A549 (cell line): ENCODE measurements at regions not wholly inside any gene's neighbourhood (a gene's known extent, or its start where the extent isn't known, plus 50 kb on each side); places are given as distances from the start of the nearest gene placed in this dataset.

Experiments
- ATAC-seq, 2 experiments: fragments of 200-7000 bp in 1 of 2; fragments of >200 bp in 1 of 2; cut with Nextera tagmentation in 1 of 2; cut with Tn5 transposase in 1 of 2; 3 replicates each; pipeline versions ENCODE4 v1.8.0 to v1.9.1; 2018 to 2020; ENCODE audit warnings: mild to moderate bottlenecking in 1 of 2, moderate library complexity in 1 of 2
- CTCF ChIA-PET: fragments of 300-600 bp; sonication (Branson Sonifier 250); formaldehyde crosslinking; extraction: SDS; loops from one replicate; lab custom pipeline; 2021; ENCODE audit warnings: antibody characterized with exemption, inconsistent platforms; lab: Yijun Ruan, JAX
- POLR2A ChIA-PET: fragments of 350-600 bp; formaldehyde crosslinking; extraction: SDS; loops from one replicate; lab custom pipeline; 2021; ENCODE audit warnings: antibody characterized with exemption, inconsistent platforms; lab: Yijun Ruan, JAX
- DNase-seq, 2 experiments: peaks; one replicate each; pipeline versions ENCODE4 v3.0.0 to v3.0.0-alpha.2; 2011 to 2016; ENCODE audit warnings: low read depth in 1 of 2, low spot score in 1 of 2
- FAIRE-seq: peaks from 2 replicates; lab custom pipeline; 2011; peaks lifted over from hg19 to GRCh38; lab: Jason Lieb, UNC
- H3K27ac ChIP-seq, 2 experiments: fragments of >200 bp; sonication (Bioruptor Twin); formaldehyde crosslinking; 3 replicates each; pipeline ENCODE4 v1.5.1; 2016 to 2017
- H3K4me1 ChIP-seq: fragments of >200 bp; sonication (Bioruptor Twin); formaldehyde crosslinking; 3 replicates; pipeline ENCODE4 v1.6.1; 2016
- H3K4me2 ChIP-seq: fragments of >200 bp; sonication (Bioruptor Twin); formaldehyde crosslinking; 3 replicates; pipeline ENCODE4 v1.6.1; 2016
- H3K4me3 ChIP-seq: fragments of >200 bp; sonication (Bioruptor Twin); formaldehyde crosslinking; 3 replicates; pipeline ENCODE4 v1.5.1; 2016
- H3K9me3 ChIP-seq: fragments of >200 bp; sonication (Bioruptor Twin); formaldehyde crosslinking; 3 replicates; pipeline ENCODE4 v1.6.1; 2016
- BHLHE40 ChIP-seq: IDR thresholded peaks from 2 replicates; pipeline ENCODE4 v1.6.1; 2012; ENCODE audit warnings: low read depth, low read length, inconsistent platforms
- CEBPB ChIP-seq, 2 experiments: fragments of >200 bp in 1 of 2; sonication (Bioruptor Twin) in 1 of 2; formaldehyde crosslinking in 1 of 2; IDR thresholded peaks; 2 replicates each; pipeline ENCODE4 v1.6.1; 2012 to 2016
- CHD2 ChIP-seq: fragments of 150-350 bp; IDR thresholded peaks from 2 replicates; pipeline ENCODE4 v1.6.1; 2014; ENCODE audit warnings: low read length; ENCODE audit not compliant: partially characterized antibody
- CHD4 ChIP-seq: fragments of 200-600 bp; sonication (generic); IDR thresholded peaks from 2 replicates; pipeline ENCODE4 v1.6.1; 2016; ENCODE audit warnings: antibody characterized with exemption, mild to moderate bottlenecking, borderline replicate concordance
- FOXS1 ChIP-seq: fragments of 250-450 bp; sonication (Bioruptor Pico); IDR thresholded peaks from 2 replicates; pipeline ENCODE4 v1.5.0; 2020; ENCODE audit warnings: mild to moderate bottlenecking, moderate library complexity
- HES2 ChIP-seq: fragments of >200 bp; sonication (Bioruptor Twin); formaldehyde crosslinking; IDR thresholded peaks from 2 replicates; pipeline ENCODE4 v1.6.1; 2016
- HEYL ChIP-seq: fragments of 250-450 bp; sonication (Bioruptor Pico); IDR thresholded peaks from 2 replicates; pipeline ENCODE4 v1.8.0; 2021; ENCODE audit warnings: mild to moderate bottlenecking, moderate library complexity
- HOXB5 ChIP-seq: fragments of 250-450 bp; sonication (Bioruptor Pico); IDR thresholded peaks from 2 replicates; pipeline ENCODE4 v1.5.0; 2020; ENCODE audit warnings: mild to moderate bottlenecking, moderate library complexity
- MAFK ChIP-seq: fragments of 450-650 bp; IDR thresholded peaks from 2 replicates; pipeline ENCODE4 v1.6.1; 2014; ENCODE audit not compliant: partially characterized antibody
- MAZ ChIP-seq: fragments of 150-350 bp; IDR thresholded peaks from 2 replicates; pipeline ENCODE4 v1.6.1; 2014; ENCODE audit warnings: antibody characterized with exemption, low read depth, low read length, borderline replicate concordance
- MYC ChIP-seq: IDR thresholded peaks from 2 replicates; pipeline ENCODE4 v1.6.1; 2012; ENCODE audit warnings: mild to moderate bottlenecking, inconsistent platforms, low read length, improper control_type of control experiment, borderline replicate concordance
- NFE2L2 ChIP-seq: fragments of 150-350 bp; conservative IDR thresholded peaks from 2 replicates; pipeline ENCODE4 v1.6.1; 2014; ENCODE audit warnings: low read length
- NPAS2 ChIP-seq: fragments of 250-450 bp; sonication (Bioruptor Pico); IDR thresholded peaks from 2 replicates; pipeline ENCODE4 v1.8.0; 2022; ENCODE audit warnings: mild to moderate bottlenecking, moderate library complexity, borderline replicate concordance
- NR3C1 ChIP-seq: fragments of >200 bp; sonication (Bioruptor Twin); formaldehyde crosslinking; IDR thresholded peaks from 3 replicates; pipeline ENCODE4 v1.6.1; 2017
- PHF8 ChIP-seq: fragments of 200-600 bp; sonication (generic); IDR thresholded peaks from 2 replicates; pipeline ENCODE4 v1.6.1; 2016; ENCODE audit warnings: low read depth, mild to moderate bottlenecking, antibody characterized with exemption, moderate library complexity, borderline replicate concordance
- RARB ChIP-seq: fragments of 250-450 bp; sonication (Bioruptor Pico); IDR thresholded peaks from 2 replicates; pipeline ENCODE4 v1.8.0; 2021; ENCODE audit warnings: mild to moderate bottlenecking, moderate library complexity
- RCOR1 ChIP-seq: fragments of 150-350 bp; IDR thresholded peaks from 2 replicates; pipeline ENCODE4 v1.6.1; 2014; ENCODE audit warnings: antibody characterized with exemption, low read length, low read depth
- RFX5 ChIP-seq: fragments of 450-650 bp; IDR thresholded peaks from 2 replicates; pipeline ENCODE4 v1.7.1; 2014; ENCODE audit warnings: antibody characterized with exemption, mild to moderate bottlenecking, moderate library complexity
- SMC3 ChIP-seq: fragments of >200 bp; sonication (Bioruptor Twin); formaldehyde crosslinking; IDR thresholded peaks from 3 replicates; pipeline ENCODE4 v1.6.1; 2018; ENCODE audit warnings: inconsistent platforms
- SREBF2 ChIP-seq: fragments of 450-650 bp; IDR thresholded peaks from 2 replicates; pipeline ENCODE4 v1.6.1; 2014; ENCODE audit warnings: mild to moderate bottlenecking, moderate library complexity
- TP53 ChIP-seq: fragments of 250-450 bp; sonication (Bioruptor Pico); IDR thresholded peaks from 2 replicates; pipeline ENCODE4 v1.5.0; 2021; ENCODE audit warnings: mild to moderate bottlenecking, moderate library complexity
- USF2 ChIP-seq: fragments of 450-650 bp; IDR thresholded peaks from 2 replicates; pipeline ENCODE4 v1.6.1; 2014; ENCODE audit warnings: antibody characterized with exemption
- ZSCAN20 ChIP-seq: fragments of 250-450 bp; sonication (Bioruptor Pico); IDR thresholded peaks from 2 replicates; pipeline ENCODE4 v1.8.0; 2022; ENCODE audit warnings: mild to moderate bottlenecking, moderate library complexity
- WGBS: methylation state at CpG from one replicate; pipeline ENCODE4 v1.1.6; 2017; ENCODE audit errors: missing lambda C conversion rate; 5-methylcytosine and 5-hydroxymethylcytosine counted together
- TF ChIP-seq, protein P1 (sequence below): fragments of 200-600 bp; sonication (generic); IDR thresholded peaks from 2 replicates; pipeline ENCODE4 v1.6.1; 2016; ENCODE audit warnings: antibody characterized with exemption, mild to moderate bottlenecking, moderate library complexity
- TF ChIP-seq, protein P2 (sequence below): IDR thresholded peaks from 2 replicates; pipeline ENCODE4 v1.6.1; 2012
- TF ChIP-seq, protein P3 (sequence below): IDR thresholded peaks from 2 replicates; pipeline ENCODE4 v1.6.1; 2012
- TF ChIP-seq, protein P4 (sequence below): fragments of 250-450 bp; sonication (Bioruptor Pico); IDR thresholded peaks from 2 replicates; pipeline ENCODE4 v1.5.0; 2020; ENCODE audit warnings: low read depth, mild to moderate bottlenecking, moderate library complexity
- TF ChIP-seq, protein P5 (sequence below): fragments of 150-350 bp; IDR thresholded peaks from 2 replicates; pipeline ENCODE4 v1.6.1; 2014; ENCODE audit warnings: low read depth, mild to moderate bottlenecking, low read length

DNA sequence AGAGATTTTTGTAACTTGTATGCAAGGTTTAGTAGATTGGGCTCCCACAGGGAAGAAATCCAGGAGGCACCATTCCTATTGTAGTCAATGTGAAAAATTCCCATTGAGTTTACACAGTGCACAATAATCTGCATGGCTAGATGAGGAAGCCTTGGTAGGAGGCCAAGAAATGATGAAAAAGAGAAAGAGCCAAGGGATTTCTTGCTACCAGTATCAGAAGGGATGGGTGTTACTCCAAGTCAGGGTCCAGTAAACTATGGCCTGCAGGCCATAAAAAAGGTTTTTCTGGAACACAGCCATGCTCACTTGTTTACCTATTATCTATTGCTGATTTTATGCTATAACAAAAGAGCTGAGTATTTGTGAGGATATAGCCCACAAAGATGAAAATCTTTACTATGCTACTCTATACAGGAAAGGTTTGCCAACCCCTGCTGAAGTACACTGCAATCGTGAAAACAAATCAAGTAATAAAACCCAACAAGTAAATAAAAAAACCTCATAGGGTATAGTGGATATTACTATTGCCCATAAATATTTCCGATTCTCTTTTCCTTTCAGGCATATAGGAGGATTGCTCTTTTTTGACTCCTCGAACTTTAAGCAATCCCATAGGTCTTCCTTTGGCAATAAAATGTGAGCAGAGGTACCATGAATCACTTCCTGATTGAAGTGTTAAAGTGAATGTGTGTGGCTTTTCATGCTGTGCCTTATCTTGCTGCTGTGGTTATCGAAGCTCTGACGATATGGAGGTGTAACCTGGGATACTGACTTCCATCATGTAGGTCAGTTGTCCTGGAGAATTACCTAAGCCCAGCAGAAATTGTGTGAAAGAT, 256.3 kb upstream of the MAGI2 start:
- FAIRE-seq (no peak), DNase-seq (peak in 1 of 2 experiments; percentile 16), ATAC-seq (no peak)
- ChIA-PET POLR2A (no interaction called here), CTCF (no interaction called here)
- no peak for TF ChIP-seq MYC
- TF ChIP-seq, protein P1, sequence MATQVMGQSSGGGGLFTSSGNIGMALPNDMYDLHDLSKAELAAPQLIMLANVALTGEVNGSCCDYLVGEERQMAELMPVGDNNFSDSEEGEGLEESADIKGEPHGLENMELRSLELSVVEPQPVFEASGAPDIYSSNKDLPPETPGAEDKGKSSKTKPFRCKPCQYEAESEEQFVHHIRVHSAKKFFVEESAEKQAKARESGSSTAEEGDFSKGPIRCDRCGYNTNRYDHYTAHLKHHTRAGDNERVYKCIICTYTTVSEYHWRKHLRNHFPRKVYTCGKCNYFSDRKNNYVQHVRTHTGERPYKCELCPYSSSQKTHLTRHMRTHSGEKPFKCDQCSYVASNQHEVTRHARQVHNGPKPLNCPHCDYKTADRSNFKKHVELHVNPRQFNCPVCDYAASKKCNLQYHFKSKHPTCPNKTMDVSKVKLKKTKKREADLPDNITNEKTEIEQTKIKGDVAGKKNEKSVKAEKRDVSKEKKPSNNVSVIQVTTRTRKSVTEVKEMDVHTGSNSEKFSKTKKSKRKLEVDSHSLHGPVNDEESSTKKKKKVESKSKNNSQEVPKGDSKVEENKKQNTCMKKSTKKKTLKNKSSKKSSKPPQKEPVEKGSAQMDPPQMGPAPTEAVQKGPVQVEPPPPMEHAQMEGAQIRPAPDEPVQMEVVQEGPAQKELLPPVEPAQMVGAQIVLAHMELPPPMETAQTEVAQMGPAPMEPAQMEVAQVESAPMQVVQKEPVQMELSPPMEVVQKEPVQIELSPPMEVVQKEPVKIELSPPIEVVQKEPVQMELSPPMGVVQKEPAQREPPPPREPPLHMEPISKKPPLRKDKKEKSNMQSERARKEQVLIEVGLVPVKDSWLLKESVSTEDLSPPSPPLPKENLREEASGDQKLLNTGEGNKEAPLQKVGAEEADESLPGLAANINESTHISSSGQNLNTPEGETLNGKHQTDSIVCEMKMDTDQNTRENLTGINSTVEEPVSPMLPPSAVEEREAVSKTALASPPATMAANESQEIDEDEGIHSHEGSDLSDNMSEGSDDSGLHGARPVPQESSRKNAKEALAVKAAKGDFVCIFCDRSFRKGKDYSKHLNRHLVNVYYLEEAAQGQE, result no peak
- no peak for TF ChIP-seq CEBPB (IDR thresholded peaks at IDR 0.05)
- TF ChIP-seq RARB, result no peak
- no peak for TF ChIP-seq CHD4
- no peak for TF ChIP-seq HES2
- no peak for TF ChIP-seq SREBF2
- TF ChIP-seq PHF8, result no peak
- no peak for TF ChIP-seq NFE2L2
- no peak for TF ChIP-seq ZSCAN20 (CRISPR knock-in tag)
- no peak for TF ChIP-seq HEYL (CRISPR knock-in tag)
- no peak for TF ChIP-seq USF2
- TF ChIP-seq BHLHE40, result no peak
- TF ChIP-seq CHD2, result no peak
- TF ChIP-seq, protein P2, sequence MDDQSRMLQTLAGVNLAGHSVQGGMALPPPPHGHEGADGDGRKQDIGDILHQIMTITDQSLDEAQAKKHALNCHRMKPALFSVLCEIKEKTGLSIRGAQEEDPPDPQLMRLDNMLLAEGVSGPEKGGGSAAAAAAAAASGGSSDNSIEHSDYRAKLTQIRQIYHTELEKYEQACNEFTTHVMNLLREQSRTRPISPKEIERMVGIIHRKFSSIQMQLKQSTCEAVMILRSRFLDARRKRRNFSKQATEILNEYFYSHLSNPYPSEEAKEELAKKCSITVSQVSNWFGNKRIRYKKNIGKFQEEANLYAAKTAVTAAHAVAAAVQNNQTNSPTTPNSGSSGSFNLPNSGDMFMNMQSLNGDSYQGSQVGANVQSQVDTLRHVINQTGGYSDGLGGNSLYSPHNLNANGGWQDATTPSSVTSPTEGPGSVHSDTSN, result no peak
- Histone ChIP-seq H3K9me3 (no peaks in the 10 kb centered on the region), H3K4me1 (0 out of 3 replicates have a peak, but pooled peaks cover 3% of the 10 kb centered on the region), H3K27ac (no peak overlapping the region), H3K4me2 (no peak overlapping the region), H3K4me3 (no peak overlapping the region)
- 58% methylated on average over 5 of the region's 5 CpGs for WGBS

- DNase-seq (no peak), FAIRE-seq (no peak), ATAC-seq (no peak)
- Histone ChIP-seq H3K4me1 (no peaks in the 10 kb centered on the region), H3K27ac (no peak overlapping the region), H3K4me3 (no peak overlapping the region), H3K4me2 (no peak overlapping the region), H3K9me3 (no peaks in the 10 kb centered on the region)
- ChIA-PET CTCF (no interaction called here), POLR2A (no interaction called here)
- WGBS, result 71% methylated on average over 1 of the region's 1 CpG
- TF ChIP-seq CHD4 (no peak), NPAS2 (CRISPR knock-in tag) (no peak), RFX5 (no peak), FOXS1 (CRISPR knock-in tag) (no peak), HOXB5 (CRISPR knock-in tag) (no peak), NR3C1 (no peak), HEYL (CRISPR knock-in tag) (no peak), MAZ (no peak), MAFK (no peak), SMC3 (no peak), RCOR1 (no peak), TP53 (no peak), NFE2L2 (no peak)
- TF ChIP-seq, protein P3, sequence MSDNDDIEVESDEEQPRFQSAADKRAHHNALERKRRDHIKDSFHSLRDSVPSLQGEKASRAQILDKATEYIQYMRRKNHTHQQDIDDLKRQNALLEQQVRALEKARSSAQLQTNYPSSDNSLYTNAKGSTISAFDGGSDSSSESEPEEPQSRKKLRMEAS, result no peak
- TF ChIP-seq, protein P4, sequence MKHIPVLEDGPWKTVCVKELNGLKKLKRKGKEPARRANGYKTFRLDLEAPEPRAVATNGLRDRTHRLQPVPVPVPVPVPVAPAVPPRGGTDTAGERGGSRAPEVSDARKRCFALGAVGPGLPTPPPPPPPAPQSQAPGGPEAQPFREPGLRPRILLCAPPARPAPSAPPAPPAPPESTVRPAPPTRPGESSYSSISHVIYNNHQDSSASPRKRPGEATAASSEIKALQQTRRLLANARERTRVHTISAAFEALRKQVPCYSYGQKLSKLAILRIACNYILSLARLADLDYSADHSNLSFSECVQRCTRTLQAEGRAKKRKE, result no peak
- TF ChIP-seq, protein P5, sequence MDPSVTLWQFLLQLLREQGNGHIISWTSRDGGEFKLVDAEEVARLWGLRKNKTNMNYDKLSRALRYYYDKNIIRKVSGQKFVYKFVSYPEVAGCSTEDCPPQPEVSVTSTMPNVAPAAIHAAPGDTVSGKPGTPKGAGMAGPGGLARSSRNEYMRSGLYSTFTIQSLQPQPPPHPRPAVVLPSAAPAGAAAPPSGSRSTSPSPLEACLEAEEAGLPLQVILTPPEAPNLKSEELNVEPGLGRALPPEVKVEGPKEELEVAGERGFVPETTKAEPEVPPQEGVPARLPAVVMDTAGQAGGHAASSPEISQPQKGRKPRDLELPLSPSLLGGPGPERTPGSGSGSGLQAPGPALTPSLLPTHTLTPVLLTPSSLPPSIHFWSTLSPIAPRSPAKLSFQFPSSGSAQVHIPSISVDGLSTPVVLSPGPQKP, result no peak
- TF ChIP-seq, protein P2, result no peak
Measured at GRCh38 chr7:79702116-79702515, 248.6 kb upstream of the MAGI2 start.
